ENCODE measurements at regions not wholly inside any gene's neighbourhood (a gene's known extent, or its start where the extent isn't known, plus 50 kb on each side); places are given as distances from the start of the nearest gene placed in this dataset.

DNA sequence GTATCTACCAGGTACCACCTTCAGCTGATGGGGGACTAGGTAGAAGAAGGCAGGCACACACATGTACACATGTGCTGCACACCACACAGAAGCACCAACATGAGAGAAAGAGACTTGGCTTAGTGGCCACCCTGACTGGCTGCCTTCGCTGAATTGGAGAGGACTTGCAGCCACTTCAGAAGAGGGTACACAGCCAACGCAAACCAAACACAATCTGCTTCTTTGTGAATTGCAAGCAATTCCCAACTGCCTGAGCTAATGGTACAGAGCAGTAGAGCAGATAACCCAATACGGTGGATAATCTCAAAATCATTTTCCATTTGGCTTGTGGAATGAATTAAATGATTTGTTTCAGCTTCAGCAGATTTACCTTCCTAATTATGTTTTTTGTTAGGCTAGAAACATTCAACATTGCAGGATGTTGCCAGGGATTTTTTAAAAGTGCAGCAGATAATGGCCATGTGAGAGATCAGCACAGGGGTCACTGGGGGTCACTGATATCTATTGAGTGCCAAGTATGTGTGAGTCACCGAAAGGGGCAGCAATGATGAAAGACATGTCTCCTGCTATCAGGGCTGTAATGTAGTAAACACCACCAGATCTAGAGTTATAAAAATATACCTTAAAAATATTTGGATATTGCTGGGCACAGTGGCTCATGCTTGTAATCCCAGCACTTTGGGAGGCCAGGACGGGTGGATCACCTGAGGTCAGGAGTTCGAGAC is 652.6 kb downstream of the BCL11A start:
- DNase-seq = peak; percentile 83

DNA sequence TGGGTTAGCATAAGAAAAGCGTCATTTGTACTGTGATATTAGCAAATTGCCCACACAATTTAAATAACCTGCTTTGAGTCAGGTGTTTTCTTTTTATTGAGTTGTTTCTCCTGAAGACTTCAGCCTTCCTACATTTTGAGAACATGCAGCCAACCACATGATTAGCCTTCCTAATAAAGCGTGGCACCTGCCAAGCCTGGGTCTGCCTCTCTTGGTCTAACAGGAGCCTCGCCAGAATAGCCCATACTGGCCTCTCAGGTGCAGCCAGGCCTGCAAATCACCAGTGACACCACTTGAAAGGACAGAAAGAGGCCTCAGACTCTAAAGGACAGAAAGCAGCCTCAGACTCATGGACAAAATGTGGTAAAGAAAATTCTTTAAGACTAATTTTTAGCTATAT is 653.8 kb downstream of the BCL11A start:
- DNase-seq = no peak

DNA sequence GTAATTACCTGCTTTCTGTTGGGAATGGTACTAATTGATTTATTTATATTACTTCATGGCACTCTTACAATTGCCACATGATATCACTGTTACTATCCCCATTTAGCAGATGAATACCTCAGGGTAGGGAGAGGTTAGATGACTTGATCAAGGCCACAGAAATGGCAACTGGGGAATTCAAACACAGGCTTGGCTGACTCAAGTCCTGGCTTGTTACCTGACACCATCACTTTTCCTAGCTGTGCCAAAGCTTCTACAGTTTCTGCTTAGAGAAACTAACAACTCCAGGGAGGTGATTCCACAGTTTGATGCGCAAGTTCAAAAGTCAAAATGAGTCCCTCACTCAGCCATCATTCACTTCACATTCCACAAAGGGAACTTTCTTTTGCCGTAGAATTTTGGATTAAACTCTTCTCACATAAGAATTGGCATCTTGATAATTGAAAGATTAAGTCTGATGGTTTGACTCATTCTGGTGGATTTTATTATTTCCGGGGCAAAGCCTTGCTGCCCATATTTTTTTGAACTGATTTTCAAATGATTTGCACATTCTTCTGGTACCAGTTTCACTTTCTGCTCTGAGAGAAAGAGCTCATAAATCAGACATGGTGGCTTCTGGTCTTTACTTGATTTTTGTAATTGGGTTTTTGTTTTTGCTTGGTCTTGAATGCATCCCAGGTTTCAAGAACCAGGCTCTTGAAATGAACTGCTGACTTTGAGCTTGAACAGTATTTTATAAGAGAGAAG is 656.8 kb downstream of the BCL11A start:
- no peak for DNase-seq

DNA sequence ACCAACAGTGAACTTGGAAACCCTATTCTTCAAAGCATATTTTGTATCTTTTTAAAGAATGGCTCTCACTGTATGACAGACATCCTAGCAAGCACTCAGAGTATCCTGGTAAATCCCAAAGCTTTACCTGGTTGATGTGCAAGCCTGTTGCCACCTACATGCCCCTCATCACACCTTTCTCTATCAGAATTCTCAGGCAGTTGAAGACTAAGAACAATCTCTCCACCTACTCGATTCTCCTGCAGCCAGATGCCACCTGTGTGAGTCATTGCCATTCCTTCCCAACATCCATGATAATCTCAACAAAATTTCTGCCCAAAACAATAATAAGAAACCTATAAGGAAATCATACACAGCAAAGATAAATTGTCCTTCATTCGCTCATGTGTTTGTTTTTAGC is 659.8 kb downstream of the BCL11A start:
- no peak for DNase-seq

DNA sequence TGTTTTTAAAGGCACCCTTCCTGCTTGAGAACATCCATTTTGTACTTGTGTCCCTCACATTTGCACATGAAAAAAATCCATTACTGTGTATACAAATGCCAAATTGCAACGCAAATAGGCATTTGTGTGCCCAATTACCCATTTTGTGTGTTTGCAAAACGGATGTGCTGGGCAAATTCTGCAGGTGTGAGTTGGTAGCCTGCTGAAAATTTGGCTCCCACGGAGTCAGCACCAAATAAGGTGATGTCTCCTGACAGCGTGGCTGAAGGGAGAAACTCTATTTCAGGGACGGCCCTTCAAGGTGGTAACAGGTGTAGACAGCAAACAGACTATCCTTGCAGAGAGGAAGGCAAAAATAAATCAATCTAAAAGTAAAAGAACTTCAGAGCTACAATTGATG is 661.1 kb downstream of the BCL11A start:
- DNase-seq = no peak

DNA sequence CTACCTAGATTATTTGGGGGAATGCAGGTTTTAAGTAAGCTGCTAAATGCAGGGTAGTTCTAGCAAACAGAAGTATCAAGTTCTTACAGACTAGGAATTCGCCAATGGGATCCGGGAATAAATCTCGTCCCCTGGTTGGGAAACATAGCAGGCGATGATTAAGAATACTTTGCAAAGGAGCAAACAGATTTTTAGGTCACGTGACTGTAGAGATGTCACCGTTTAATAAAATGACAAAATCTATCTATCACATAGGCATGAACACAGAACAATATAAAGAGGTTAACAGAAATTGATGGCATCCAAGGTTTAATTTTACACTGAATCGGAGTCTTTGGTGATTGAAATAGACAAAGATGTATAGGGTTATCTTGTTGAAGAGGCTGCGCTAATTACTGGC is 664.1 kb downstream of the BCL11A start:
- DNase-seq = no peak

DNA sequence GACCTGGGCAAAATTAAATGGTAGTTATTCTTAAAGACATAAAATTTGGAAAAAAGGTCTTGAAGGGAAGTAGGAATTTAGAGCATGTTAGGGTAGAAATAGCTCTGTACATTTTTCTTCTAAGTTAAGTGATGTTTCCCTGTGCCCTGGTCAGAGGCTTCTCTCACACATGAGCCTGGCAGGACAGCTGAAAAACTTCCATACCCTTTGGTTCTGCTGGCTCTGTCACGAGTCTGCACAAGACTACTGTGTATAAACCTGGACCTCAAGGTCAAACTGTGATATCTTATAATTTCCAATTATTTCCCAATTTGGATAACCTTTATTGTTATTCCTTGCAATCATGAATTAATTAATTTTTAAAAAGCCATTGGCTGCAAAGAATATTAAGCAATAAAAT is 664.7 kb downstream of the BCL11A start:
- no peak for DNase-seq

DNA sequence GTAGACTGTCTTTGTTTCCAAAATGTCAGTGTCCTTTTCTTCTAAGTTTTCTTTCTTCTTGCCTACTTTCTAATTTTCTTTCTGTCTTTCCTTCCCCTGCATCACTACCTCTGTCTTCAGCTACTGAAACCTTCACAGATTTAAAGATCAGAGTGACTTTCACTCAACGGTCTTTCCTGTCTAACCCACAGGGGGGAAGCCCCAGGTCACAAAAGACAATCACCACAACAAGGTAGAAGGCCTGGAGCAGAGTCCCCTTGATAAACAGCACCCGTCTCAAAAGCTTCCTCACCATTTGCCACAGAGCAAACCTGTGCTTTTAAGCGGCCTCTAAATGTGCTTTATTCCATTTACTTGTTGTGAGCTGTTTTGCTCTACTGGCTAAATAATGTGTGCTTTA is 665.4 kb downstream of the BCL11A start:
- DNase-seq = no peak

DNA sequence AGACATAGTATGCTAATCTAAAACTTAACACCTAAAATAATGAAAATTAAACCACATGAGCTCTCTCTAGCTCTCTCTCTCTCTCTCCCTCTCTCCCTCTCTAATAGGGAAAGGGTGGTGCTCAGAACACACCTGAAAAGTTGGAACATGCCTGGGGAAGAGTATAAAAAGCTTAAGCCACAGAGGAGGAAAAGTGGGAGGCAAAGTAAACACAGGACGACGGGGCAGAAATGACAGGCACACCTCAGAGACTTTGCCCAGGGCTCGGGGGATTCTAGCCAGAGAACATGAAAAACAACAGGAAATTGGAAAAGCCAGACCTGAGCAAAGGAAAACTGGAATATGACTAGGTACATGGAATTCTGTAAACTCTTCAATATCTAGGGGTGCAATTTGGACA is 666.1 kb downstream of the BCL11A start:
- DNase-seq = no peak

DNA sequence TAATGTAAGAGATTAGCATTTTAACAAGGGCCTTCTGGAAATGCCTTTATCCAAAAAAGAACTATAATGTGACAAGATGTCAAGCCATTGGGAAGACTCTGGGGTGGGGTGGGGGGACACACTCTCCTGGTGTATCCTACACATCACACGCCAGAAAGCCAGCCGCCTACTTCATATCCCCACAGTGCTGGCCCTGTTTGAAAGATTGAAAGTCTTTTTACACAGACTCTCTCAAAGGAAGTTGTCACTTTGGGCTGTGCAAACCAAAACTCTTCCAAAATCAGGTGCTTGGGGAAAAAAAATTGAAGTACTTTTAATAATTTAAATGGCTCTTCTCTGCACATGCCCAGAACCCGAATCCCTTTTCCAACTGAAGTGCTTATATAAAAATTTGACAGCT is 666.7 kb downstream of the BCL11A start:
- no peak for DNase-seq

DNA sequence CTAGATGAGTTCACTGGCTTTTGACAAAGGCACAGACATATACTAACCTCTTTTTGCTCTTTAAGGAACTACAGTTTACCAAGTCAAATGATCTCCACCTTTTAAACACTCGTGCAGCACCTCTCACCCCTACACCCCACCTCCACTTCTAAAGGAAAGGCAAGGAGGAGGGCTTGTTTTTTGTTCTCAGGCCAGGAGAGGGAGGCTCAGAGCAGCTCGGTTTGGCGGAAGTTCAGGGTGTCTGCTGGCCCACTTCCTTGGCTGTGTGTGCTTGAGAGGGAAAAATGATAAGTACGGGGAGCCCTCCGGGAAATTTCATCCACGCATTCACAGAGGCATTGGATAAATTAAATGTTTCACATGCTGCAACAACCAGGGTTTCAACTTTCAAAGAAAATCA is 667.9 kb downstream of the BCL11A start:
- no peak for DNase-seq

DNA sequence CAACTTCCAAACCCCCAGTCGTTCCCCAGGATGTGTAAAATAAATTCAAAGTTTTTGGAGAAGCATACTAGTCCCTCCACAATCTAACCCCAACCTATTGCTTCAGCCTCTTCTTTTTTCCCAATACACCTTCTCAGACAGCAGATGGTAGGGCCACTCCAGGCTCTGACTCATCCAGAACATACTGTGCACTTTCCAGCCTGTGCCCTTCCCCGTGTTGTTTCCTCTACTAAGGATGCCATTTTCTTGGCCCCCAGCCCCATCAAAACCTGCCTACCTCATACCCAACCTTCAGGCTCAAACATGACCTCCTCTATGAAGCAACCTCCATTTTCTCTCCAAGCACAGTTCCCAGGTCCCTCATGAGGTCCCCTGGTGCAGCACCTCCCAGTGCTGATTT is 669.3 kb downstream of the BCL11A start:
- no peak for DNase-seq

DNA sequence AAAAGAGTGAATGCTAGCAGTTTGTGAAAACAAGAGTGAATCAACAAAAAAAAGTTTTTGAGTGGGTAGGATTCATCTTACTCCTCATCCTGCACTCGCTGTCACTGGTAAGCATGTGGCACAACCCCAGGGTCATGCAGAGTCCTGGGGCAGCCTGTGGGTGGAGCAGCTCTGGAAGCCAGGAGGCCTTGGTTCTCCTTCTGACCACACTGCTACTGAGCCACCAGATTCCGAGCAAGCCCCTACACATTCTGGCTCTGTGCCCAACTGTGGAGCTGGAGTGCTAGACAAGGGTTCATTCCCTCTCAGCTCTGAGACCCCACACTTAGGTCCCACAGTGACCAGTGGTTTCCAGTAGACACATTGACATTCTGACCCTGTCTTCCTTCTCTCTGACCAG is 670.6 kb downstream of the BCL11A start:
- DNase-seq = no peak

DNA sequence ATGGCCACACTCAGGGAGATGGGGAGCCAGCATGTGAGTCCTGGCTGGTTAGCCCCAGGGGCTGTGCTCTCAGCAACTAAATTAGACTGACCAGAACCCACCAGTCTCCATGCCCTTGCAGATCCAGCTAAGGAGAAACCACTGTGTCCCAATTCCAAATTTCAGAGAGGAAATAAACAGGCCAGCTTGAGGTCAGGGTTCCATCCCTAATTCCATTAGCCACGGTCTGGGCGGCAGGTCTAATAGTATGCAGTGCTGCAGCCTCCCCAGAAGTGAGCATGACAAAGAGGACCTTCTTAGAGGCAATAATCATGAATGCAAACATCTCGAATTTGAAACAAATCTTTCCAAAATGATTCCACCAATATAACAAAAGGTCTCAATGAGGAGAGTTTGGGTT is 671.2 kb downstream of the BCL11A start:
- no peak for DNase-seq

DNA sequence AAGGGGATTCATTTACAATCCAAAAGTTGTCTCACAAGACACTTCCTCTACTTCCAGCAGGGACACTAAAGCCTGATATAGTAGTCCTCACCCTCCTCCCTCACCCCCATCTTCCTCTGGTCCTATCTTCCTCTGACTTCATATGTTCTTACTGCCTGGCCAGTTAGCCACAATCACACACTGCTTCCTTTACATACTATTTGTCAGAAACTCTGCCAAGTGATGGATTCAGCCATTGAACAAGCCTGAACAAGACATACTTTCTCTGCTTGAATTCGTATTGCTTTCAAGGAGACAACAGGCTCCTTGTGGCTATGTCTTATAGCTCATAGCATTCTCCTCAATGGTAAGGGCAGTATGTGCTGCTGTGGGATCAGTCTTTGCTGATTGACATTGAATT is 672.2 kb downstream of the BCL11A start:
- DNase-seq = no peak

DNA sequence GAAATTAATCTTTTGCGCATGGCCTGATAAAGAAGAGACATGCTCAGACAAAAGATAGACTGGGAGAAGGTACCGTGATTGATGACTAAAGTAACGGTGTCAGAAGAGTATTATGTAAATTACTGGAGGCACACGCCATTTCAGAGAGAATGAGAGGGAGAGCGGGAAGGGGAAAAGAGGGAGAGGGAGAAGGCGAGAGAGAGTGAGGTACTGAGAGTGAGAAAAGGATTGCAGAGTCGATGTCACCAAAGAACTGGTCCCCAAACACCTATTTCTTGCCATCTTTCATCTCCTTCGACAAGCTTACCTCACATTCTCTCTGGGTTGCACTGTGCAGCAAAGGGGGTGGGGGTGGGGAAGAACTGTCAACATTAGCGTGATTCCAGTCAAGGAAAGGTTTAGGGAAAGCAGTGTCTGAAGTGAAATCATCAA is 673.7 kb downstream of the BCL11A start:
- no peak for DNase-seq

DNA sequence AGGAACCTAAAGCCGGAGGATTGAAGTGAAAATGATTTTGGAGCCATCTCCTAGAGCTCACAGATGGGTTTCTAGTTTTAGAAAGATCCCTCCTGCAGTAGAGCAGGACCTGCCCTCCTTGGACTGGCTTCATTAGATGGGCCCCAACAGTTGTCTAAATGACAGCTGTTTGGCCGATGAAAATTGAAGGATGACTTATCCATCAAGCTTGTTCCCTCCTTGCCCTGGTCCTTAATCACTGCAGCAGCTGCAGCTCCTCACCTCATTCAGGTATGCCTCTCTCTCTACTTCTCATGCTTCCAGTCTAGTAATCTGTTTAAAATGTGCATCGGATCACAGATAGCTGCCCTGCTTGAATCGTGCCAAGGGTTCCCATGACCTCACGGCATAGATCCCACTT is 677.6 kb downstream of the BCL11A start:
- no peak for DNase-seq

DNA sequence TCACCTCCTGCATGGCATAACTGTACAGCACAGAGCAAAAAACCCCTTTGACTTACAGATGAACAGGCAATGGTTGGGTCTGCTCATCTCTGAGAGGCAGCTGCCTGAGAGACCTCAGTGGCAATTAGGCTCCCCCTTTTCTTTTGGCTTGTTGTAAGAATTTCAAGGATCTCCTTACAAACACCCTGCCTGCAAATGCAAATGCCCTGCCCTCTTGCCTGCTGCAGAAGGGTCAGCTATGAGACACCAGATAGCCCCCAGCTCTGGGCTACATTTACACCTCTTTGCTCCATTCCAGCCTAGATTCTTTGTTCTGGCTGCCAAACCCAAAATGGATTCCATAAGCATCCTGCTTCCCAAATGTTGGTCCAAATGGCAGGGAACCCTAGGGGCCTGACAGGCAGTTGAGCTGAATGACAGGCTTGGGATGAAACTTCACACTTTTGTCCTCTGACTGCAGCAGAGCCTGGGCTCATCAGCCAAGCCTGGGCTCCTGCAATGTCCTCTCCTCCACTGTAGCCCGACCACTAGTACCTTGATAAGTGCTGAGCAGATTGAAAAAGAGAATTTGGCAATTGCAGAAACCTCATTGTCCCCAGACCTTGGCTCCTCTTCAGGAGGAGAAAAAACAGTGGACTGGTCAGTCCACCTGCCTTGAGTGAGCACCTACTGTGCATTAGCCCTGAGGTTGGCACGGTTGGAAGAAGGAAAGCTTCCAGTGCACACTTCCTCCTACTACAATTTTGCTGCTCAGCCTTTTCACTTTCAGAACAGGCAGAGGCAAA is 678.3 kb downstream of the BCL11A start:
- DNase-seq = no peak

DNA sequence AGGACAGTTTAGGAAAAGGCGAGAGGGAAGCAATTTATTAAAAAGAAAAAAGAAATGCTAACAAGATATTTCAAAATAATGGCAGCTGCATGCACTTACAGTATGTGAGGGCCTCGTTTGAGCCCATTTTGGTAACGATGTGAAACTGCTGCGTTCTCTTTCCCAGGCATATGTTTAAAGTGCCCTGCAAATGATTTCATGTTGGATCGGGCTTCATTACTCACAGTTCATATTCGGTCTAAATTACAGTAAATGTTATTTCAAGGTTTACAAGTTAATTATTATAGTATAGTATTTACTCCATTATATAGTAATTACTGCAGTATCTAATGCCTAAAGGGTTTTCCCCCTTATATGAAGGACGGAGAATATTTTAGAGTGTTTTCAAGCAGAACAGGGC is 679.1 kb downstream of the BCL11A start:
- DNase-seq = no peak

DNA sequence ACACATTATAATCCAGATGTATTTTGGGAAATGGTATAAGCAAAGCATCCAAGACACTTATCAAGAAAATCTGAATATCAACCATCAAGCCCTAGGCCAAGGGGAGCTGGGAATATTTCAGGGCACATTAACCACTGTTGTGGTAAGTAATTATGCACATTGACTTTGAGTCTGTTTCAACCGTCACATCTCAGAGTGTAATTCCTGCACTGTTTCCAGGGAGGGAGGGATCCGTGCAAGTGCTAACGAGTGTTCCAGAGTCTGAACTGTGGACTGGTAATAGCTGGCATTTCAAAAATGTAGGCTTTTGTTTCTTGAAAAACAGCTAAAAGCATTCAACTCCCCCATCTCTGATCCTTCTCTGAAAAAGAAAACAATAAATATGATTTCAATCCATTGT is 681.6 kb downstream of the BCL11A start:
- no peak for DNase-seq

DNA sequence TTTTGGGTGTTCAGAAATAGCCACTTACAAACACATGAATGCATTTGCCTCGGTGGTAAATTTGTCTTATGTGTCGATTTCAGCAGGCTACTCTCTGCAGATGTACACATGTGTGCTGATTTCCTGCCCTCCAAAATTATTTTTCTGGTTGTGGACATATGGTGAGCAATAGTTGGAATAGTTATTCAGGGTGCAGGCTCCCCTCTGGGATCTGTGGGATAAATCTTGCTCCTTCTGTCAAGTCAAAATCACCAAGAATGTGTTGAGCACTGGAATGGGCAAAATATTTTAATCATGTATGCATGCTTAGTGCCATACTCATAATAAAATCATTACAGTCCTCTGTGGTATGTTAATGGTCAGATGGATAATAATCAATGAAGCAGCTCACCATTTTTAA is 684.5 kb downstream of the BCL11A start:
- DNase-seq = no peak

DNA sequence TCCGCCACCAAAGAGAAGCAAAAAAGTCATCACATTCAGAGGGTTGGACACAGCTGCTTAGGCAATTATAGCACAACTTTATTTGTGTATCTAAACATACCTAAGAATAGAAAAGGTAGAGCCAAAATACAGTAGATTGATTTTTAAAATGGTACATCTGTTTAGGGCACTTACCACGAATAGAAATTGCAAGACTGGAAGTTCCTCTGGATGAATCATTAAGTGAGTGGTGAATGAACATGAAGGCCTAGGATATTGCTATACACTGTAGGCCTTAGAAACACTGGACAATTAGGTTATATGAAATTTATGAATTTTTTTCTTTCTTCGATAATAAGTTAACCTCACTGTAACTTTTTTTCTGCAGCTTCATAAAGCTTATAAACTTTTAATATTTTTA is 687.0 kb downstream of the BCL11A start:
- DNase-seq = no peak

DNA sequence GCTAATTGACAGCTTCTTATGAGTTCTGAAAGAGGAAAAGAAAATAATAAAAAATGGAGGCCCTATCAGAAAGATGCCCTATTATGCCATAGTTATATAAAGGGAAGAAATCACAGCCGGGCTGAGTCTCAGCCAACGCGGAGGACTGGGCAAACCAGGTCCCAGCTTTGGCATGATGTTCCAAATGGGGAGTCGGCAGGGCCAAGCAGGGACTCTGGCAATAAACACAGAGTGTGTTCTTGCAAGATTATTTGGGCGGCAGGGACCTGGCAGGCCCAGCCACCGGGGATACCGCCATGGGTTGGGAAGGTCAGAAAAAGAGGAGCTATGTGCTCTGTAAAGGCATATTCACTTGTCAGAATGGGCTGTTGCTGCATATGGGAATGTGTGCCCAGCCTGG is 694.9 kb downstream of the BCL11A start:
- DNase-seq = no peak

DNA sequence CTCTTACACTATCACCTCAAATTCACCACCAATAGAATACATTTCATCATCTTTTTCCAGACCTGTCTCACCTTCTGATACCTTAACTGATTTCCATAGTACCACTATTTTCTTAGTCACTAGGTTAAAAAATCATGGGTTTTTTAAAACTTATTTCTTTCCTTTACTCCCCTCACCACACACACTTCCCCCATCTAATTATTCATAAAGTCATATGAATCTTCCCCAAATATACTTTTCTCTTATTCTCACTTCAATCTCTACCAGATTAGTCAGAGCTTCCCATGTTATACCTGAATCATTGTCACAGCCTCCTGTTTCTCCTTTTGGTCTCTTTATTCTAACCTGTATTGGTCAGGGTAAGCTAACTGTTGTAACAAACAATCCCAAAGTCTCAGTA is 696.3 kb downstream of the BCL11A start:
- no peak for DNase-seq
